ENCODE measurements at regions not wholly inside any gene's neighbourhood (a gene's known extent, or its start where the extent isn't known, plus 50 kb on each side); places are given as distances from the start of the nearest gene placed in this dataset.
A peak's percentile ranks its signal among the peaks of the same experiment; 100 is the strongest.

DNA sequence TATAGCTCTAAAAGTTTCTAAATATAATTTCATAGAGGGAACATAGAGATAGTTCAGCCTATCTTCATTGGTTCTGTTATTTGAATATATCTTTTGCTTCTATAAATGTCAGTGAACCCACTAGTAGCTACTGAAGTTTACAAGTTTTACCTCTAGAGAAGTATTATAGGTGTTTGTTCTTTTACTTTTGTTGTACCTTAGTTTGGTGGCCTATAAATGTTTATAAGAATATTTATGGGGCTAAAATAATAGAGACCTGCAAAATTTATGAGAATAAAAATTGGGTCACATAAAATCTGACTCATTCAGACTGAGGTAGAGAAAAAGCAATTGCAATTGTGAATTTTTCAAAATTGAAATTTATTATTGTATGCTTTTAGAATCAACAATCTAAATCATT lies 162.6 kb downstream of the SERPINI1 start:
- DNase-seq (ENCODE audit: low read depth) = no peak
- no peak overlapping the region for H3K4me3 ChIP-seq (ENCODE audit: low read length)
- TF ChIP-seq, protein P1, sequence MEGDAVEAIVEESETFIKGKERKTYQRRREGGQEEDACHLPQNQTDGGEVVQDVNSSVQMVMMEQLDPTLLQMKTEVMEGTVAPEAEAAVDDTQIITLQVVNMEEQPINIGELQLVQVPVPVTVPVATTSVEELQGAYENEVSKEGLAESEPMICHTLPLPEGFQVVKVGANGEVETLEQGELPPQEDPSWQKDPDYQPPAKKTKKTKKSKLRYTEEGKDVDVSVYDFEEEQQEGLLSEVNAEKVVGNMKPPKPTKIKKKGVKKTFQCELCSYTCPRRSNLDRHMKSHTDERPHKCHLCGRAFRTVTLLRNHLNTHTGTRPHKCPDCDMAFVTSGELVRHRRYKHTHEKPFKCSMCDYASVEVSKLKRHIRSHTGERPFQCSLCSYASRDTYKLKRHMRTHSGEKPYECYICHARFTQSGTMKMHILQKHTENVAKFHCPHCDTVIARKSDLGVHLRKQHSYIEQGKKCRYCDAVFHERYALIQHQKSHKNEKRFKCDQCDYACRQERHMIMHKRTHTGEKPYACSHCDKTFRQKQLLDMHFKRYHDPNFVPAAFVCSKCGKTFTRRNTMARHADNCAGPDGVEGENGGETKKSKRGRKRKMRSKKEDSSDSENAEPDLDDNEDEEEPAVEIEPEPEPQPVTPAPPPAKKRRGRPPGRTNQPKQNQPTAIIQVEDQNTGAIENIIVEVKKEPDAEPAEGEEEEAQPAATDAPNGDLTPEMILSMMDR (conservative IDR thresholded peaks at IDR 0.05; ENCODE audit: low read length) = no peak

DNA sequence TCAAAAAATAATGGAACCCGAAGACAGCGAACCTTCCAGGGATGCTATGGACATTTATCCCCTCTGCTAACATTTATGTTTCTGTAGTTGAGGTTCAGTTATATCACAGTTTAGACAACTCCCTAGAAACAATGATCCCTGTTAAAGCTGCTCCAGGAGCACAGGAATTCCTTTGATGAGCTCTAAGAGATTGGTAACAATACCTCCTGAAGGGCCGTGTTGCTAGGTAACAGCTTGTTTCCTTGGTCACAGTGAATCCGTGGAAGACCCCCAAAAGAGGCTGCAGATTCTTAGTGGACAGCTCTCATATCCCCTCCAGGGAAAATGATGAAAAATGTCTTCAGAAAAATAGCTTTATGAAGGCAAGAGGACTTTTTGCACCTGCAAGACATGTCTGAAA lies 160.2 kb downstream of the SERPINI1 start:
- DNase-seq (ENCODE audit: low read depth) = no peak
- TF ChIP-seq, protein P1 (conservative IDR thresholded peaks at IDR 0.05; ENCODE audit: low read length) = no peak
- H3K4me3 ChIP-seq (ENCODE audit: low read length) = no peak overlapping the region

DNA sequence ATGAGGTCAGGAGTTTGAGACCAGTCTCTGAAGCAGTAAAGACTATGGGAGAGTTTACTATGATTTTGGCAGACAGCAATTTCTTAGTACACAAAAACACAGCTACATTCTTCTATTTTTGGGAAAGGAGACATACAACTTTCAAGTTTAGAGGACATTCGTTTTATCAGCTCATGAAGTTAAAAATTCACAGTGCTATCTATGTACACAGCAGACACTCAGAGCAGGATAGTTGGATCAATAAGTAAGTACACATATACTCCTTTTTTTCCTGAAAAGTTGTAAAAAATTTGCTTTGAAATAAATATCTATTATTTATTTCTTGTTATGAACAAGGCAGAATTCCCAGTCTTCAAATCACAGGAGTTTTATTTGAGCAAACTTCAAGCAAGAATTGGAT lies 159.7 kb downstream of the SERPINI1 start:
- DNase-seq (ENCODE audit: low read depth) = no peak
- TF ChIP-seq, protein P1 (conservative IDR thresholded peaks at IDR 0.05; ENCODE audit: low read length) = no peak
- no peak overlapping the region for H3K4me3 ChIP-seq (ENCODE audit: low read length)

DNA sequence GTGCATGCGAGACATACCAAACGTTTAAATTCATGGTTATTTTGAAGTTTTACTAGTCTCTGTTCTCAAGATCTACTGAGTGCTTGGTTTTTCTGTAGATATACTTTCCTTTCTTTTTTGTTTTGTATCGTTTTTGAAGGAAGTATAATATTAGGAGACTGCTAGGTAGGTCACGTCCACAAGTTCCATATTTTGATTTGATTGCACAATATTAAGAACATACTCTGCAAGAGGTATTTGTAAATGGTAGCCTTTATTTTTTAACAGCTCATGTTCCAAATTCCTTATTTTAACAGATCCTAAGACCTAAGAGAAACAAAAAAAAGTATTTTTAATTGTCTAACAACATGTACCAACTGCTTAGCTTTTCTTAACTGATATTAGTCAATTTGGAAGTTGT lies 156.7 kb downstream of the SERPINI1 start:
- TF ChIP-seq, protein P1 (conservative IDR thresholded peaks at IDR 0.05; ENCODE audit: low read length) = no peak
- no peak overlapping the region for H3K4me3 ChIP-seq (ENCODE audit: low read length)
- DNase-seq (ENCODE audit: low read depth) = no peak

DNA sequence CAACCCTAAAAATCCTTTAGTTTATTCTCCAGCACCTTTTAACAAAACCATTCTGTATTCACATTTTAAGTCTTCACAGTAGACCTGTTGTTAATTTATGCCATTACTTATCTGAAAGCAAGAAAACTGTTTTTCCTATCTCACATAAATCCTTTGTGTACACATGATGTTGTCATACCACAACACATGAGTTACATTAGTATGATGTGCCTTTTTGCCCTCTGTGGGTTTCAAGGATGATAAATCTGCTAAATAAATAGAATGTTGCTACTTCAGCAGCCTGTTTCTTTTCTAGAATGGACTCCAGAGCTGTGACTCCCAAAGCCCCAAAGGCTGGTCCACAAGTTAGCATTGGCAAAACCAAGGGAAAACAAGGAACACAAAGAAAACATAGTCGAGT lies 151.6 kb downstream of the SERPINI1 start:
- H3K4me3 ChIP-seq (ENCODE audit: low read length) = no peak overlapping the region
- TF ChIP-seq, protein P1 (conservative IDR thresholded peaks at IDR 0.05; ENCODE audit: low read length) = no peak
- peak; percentile 39 for DNase-seq (ENCODE audit: low read depth)

DNA sequence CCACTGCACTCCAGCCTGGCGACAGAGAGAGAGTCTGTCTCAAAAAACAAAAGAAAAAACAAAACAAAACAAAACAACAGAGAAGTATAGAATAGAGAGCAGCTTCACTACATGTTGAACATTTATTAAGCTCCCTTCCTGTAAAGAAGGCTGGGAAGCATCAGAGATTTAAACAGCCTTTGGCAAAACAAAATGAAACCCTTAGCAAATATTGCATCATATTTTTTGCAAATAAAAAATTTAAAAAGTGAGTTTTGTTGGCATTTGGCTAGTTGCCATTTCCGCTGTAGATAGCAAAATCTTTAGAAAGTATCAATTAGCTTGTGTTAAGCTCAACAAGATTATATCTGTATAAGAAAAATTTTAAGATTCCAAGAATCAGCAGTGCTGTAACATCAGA lies 151.2 kb downstream of the SERPINI1 start:
- peak; percentile 16 for DNase-seq (ENCODE audit: low read depth)

DNA sequence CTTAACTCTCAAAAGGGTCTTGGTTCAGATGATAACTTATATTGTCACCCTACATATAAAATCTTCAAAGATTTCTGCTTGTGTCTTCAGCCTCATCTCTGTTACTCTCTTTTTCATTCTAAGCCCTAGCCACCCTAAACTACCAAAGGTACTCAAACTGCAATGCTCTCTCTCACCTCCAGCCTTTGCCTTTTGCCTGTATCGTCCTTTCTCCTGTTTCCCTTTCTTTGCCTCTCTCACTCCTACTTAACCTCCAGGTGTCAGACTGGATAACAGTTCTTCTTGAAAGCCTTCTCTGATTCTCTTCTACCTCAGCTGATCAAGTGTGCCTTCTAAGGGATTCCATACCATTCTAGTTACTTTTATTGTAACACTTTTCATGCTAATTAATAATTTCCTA lies 149.8 kb downstream of the SERPINI1 start:
- DNase-seq (ENCODE audit: low read depth) = no peak
- no peak overlapping the region for H3K4me3 ChIP-seq (ENCODE audit: low read length)
- TF ChIP-seq, protein P1 (conservative IDR thresholded peaks at IDR 0.05; ENCODE audit: low read length) = no peak

More for the DNA sequence above, 151.2 kb downstream of the SERPINI1 start:
- no peak overlapping the region for H3K4me3 ChIP-seq (ENCODE audit: low read length)
- TF ChIP-seq, protein P1 (conservative IDR thresholded peaks at IDR 0.05; ENCODE audit: low read length) = no peak
